ENCODE measurements at regions not wholly inside any gene's neighbourhood (a gene's known extent, or its start where the extent isn't known, plus 50 kb on each side); places are given as distances from the start of the nearest gene placed in this dataset.
A peak's percentile ranks its signal among the peaks of the same experiment; 100 is the strongest.
"Not testable (repeated sequence)": the region's sequence is repeated elsewhere in the genome, so short reads cannot be mapped to it uniquely, and the experiment has no call there.

- no peak for DNase-seq
Observed at GRCh38 chr4:174005422-174005821, 278.0 kb downstream of the FBXO8 start.

DNA sequence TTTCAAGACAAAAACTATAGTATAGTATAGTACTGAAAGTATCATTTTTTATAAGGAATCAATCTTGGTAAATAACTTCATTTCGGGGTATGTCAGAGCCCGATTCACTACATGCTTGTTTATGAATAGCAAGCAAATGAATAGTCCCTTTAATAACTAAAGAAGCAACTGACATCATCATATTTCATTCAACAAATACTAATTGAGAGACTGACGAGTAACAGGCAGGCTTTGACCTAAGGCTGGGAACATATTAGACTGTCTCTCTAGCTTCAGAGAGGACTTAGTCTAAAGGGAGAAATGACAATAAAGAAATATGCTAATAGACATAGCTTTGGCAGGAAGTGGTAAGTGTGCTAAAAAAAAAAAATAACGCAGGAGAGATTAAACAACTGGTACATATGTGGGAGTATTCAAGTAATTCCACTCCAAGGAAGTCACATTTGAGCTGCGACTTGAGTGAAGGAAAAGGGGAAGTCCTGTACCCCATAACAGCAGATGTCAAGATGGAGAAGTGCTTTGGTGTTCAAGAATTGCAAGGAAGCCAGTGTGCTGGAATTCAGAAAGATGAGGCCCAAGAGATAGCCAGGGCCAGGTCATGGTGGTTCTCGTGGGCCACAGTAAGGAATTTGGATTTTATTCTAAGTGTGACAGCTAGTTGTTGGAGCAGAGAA, 284.9 kb downstream of the FBXO8 start:
- DNase-seq, result no peak

- DNase-seq, result not testable (repeated sequence)
Observed at GRCh38 chr4:173995779-173996178, 287.7 kb downstream of the FBXO8 start.

GRCh38 chr4:173991814-173992213, 291.7 kb downstream of the FBXO8 start:
- no peak for DNase-seq

- DNase-seq, result no peak
Observed at GRCh38 chr4:173991316-173991715, 292.2 kb downstream of the FBXO8 start.

DNA sequence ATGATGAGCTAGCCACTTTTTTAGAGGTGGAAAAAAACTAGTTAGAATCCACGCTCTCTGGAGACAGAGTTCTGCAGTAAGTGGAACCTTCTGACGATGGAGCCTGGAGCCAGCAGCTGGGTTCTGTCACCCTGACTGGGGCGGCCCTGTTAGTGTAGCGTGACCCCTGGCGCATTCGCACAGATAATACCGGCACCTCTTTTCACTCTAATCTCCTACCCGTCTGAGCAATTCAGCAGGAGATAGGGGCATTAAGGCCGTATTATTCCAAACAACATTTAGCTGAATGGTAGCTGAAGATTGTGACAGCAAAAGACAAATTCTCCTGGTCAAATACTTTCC, 292.6 kb downstream of the FBXO8 start:
- DNase-seq, result peak; percentile 4

GRCh38 chr4:173990126-173990868, 293.2 kb downstream of the FBXO8 start:
- peak; percentile 13 for DNase-seq

DNA sequence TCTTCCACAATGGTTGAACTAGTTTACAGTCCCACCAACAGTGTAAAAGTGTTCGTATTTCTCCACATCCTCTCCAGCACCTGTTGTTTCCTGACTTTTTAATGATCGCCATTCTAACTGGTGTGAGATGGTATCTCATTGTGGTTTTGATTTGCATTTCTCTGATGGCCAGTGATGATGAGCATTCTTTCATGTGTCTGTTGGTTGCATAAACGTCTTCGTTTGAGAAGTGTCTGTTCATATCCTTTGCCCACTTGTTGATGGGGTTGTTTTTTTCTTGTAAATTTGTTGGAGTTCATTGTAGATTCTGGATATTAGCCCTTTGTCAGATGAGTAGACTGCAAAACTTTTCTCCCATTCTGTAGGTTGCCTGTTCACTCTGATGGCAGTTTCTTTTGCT, 319.9 kb downstream of the FBXO8 start:
- not testable (repeated sequence) for DNase-seq

- DNase-seq, result peak; percentile 13
Observed at GRCh38 chr4:173960398-173960797, 323.1 kb downstream of the FBXO8 start.

DNA sequence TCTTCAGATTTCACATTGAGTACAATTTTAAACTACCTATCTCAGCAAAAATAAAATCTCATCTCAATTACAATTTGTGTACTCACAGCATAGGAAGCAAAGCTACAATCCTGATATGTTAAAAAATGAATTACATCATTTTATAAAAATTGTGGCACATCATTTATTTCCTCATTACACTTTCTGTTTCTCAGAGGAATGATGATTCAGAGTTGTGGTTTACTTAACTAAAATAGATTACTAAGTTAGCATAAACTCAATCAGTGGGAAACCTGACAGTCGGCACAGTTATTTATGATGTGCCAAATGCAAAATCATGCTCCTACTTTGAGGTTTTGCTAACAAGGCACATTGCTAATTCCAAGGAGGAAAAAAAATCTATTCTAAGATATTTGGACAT, 325.0 kb downstream of the FBXO8 start:
- DNase-seq, result peak; percentile 52

DNA sequence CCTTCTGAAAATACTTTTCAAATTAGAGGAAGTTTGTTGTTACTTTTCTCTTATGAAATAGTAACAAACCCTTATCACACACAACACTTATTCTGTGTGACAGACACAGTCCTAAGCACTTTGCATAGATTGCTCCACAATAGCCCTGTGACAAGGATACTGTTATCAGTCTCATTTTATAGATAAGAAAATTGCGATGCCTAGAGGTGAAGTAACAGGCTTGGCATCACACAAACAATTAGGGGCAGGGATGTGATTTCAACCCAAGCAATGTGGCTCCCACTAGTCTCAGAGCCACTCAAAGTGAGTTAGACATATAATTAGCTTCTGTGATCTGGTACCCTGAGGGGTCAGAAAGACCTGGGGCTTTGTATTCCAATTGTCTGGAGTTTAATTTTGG, 339.9 kb downstream of the FBXO8 start:
- DNase-seq, result no peak

DNA sequence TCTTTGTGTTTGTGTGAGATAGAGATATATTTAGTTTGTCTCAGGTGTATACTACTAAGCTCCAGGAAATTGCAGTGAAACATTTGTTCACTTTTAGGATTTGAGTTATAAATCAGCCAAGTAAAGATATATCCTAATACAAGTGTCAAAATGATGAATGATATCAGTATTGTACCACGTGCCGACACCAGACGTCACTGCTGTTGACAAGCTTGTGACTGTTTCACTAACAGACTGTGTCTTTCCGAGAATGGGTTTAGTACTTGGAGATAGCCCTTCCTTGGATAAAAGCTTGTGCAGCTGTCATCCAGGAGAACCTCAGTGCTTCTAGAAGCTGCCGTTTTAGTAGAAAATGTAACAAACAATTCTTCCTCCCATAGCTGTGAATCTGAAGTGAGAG, 343.3 kb downstream of the FBXO8 start:
- DNase-seq, result no peak

DNA sequence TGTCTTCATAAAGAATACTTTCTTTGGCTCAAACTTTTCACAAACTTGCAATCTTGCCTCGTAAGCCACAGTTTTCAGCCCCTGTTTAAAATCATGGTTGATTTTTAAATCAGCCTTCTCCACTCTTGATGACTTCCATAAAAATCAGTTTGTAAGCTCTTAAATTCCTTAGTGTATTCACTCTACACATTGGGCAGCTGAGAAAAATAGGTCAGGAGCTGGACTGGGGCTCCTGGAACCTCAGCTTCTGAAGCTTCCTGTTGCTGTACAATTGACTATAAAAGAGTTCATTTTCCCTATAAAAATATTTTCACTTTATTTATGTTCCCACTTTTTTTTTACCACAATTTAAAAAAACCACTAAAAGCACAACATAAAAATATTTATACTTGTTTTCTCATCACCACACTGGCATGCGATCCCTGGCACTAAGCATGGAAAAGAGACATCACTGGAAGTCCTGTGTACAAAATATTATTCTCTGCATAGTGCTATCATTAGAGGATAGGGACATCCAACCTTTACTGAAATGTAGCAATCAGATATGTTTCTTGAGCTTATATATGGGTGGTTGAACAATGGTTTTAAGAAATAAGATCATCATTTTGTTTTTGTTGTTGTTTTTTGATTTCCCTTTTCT, 345.7 kb downstream of the FBXO8 start:
- no peak for DNase-seq

DNA sequence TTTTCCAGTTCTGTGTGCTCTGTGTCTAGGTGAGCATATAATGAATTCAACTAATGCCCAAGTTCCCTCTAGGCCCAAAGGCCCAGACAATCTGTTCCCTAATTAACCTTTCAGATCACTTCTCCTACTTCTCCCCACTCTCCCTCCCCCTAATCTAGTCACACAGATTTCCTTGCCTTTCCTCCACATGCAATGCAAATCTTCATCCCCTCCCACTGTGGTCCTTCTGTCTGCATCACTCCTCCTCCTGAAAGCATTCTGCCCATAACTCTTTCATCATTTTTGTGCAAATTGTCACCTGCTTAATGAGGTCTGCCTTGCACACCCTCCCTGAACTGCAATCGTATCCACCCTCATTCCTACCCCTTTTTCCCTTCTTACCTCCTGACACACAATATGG, 346.6 kb downstream of the FBXO8 start:
- no peak for DNase-seq

DNA sequence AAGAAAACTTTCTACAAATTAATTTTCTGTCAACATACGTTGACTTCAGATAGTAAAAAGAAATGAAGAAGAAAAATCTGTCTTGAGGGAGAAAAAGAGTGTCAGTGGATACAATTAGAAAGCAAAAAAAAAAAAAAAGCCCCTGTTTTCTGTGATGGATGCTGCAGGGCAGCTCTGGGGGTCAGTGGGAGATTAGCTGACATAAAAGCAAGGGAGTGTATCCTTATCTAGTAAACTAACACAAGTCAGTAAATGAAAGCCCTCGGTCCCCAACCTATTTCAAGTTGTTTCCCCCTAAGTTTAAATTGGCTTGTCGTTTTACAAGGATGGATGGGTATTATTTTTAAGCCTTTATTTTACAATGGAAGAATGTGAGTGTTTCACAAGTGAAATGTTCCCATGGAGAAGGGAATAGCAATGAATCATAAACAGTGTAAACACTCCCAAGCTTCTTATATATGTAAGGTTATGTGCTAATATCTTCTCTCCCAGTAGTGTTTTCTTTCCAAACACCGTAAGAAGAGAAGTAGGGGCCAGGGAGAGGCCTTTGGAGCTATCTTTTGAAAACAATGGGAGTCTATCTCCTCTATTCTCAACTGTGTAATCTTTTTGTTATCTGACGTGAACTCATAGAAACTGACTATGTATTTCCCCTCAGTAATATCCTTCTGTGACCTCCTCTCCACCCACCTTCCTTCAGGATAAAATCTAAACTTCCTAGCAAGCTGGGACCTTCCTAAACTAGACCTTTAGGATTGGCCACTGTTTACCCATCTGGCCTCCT, 347.7 kb downstream of the FBXO8 start:
- DNase-seq, result no peak

DNA sequence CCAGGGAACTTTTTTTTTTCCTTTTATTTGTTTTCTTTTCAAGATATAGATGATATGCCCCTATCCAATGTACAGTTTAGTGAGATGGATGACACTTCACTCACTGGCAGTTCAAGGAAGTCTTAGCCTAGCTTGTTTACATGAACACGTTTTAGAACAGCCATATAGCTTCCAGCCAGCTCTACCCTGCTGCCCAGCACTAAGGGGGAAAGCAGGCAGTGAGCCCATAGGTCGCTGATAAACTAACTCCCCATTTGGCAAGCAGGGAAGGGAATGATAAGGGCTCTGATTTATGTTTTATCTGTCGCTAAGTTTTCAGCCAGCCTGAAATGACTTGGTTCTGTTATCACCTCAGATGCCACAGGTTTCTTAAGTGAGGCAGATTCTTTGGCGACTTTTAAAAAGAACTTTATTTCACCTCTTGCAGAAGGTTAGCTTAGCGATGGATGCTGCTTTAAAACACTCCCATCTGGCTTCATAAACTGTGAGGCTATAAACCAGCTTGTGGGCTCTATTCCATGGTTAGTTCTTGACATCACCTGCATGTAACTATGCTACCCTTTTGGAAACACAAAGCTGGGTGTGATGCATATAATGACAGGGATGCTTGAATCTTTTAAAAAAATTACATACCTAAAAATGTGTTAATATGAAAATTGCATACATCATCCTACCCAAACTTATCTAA, 348.4 kb downstream of the FBXO8 start:
- DNase-seq, result no peak

DNA sequence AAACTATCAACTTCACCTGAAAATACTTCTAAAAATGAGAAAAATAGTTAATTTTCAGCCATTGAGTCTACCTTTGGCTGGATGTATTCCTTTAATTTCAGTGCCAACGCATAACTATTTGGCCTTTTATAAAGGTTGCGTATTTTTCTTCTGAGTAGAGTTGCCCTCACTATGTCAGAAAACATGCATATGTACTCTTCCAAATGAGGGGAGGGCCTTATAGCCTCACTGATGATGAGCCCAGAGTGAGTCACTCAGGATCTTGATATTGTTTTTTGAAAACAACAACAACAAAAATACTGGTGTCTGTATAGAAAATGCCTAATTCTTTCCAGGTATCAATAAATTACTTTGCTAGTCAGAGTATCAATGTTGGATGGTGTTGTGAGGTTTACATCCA, 349.3 kb downstream of the FBXO8 start:
- DNase-seq, result no peak

DNA sequence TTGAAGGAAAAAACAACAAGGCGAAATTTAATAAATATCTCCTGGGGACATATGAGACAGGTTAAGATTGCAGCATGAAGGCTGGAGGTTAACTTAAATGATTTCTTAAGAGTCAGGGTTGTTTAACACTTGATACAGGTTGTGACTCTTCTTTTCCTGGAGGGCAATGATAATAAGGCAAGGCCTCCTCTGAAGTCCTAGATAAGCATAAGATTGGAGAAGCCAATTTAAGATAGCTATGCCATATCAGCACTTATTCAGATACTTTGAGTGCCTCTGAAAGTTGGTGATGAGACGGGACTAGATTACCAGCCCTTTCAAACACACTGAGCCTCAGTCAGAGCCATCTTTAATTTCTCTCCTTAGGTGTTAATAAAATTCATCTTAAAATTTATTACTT, 350.8 kb downstream of the FBXO8 start:
- DNase-seq, result no peak

DNA sequence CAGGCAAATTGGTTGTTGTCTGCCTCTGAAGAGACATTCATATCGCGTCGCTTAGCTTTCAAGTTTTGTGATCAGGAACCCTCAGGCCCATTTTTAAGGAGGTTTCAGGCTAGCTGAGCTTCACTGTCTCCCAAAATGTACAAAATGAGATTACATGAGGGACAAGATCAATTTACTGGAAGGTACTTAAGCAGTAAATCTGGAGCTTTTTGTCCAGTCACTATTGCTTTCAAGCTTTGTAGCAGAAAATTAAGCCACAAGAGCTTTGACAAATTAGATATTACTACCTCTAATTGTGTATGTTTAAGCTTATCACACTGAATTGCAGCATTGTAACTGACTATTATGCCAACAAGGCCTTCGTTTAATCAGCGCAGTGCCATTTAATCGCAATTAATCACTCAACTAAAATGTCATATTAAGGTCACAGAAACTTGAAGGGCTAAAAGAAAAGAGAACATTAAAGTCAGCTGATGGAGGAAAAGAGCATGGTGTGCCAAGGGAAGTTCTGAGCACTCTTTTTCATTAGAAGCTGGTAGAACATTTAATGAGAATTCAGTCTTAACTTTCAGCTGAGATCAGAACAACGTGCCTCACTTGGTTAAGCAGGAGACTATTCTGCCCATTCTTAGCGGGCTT, 353.0 kb downstream of the FBXO8 start:
- no peak for DNase-seq

- DNase-seq, result no peak
Observed at GRCh38 chr4:173929921-173930320, 353.5 kb downstream of the FBXO8 start.

DNA sequence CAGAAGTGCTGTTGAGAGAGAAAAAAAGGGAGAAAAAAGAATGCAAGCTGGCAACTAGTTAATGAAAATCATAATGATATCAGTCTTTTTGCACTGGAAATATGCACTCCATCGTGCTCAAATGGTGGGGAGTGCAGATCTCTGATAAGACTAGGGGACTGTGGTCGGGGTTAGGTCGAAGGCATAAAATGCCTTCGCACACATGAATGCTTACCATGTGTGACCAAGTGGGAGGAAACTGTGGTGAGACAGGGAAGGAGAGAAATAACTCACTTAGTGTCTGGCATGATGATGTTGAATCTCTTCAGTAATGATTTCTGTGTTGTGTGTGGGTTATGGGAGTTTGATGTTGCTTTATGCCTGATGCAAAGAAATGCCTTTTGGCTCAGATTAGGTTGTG, 358.9 kb downstream of the FBXO8 start:
- DNase-seq, result no peak

- no peak for DNase-seq
Observed at GRCh38 chr4:173919861-173920260, 363.6 kb downstream of the FBXO8 start.
